Nephron (organoid): ENCODE measurements at regions not wholly inside any gene's neighbourhood (a gene's known extent, or its start where the extent isn't known, plus 50 kb on each side); places are given as distances from the start of the nearest gene placed in this dataset.

Source experiments
- H3K27ac Mint-ChIP-seq, 3 experiments: 2 replicates each; pipeline ENCODE4 v1.8.0; 2020; ENCODE audit warnings: mixed read lengths in 3 of 3, mild to moderate bottlenecking in 2 of 3, moderate library complexity in 1 of 3
- H3K27me3 Mint-ChIP-seq: 2 replicates; pipeline ENCODE4 v1.8.0; 2021; ENCODE audit warnings: low read depth, mild to moderate bottlenecking, moderate library complexity, mixed read lengths
- H3K36me3 Mint-ChIP-seq: 2 replicates; pipeline ENCODE4 v1.8.0; 2020; ENCODE audit warnings: low read depth, mixed read lengths
- H3K4me1 Mint-ChIP-seq: 2 replicates; pipeline ENCODE4 v1.8.0; 2020; ENCODE audit warnings: mixed read lengths
- H3K4me3 Mint-ChIP-seq, 3 experiments: 2 replicates each; pipeline ENCODE4 v1.8.0; 2020; ENCODE audit warnings: mild to moderate bottlenecking in 3 of 3, mixed read lengths in 3 of 3, moderate library complexity in 2 of 3
- H3K9me3 Mint-ChIP-seq: 2 replicates; pipeline ENCODE4 v1.8.0; 2020; ENCODE audit warnings: mixed read lengths
- CTCF ChIP-seq, 3 experiments: fragments of 200-600 bp; sonication (generic); IDR thresholded peaks; one replicate each; pipeline ENCODE4 v1.5.0; 2021; ENCODE audit warnings: antibody characterized with exemption in 3 of 3; ENCODE audit not compliant: unreplicated experiment in 3 of 3

- Mint-ChIP-seq H3K4me3 (no peak overlapping the region), H3K27me3 (no peaks in the 10 kb centered on the region), H3K27ac (no peak overlapping the region), H3K4me1 (peaks cover 4% of the 10 kb centered on the region), H3K36me3 (no peaks in the 10 kb centered on the region), H3K9me3 (peaks cover 5% of the 10 kb centered on the region)
- no peak for TF ChIP-seq CTCF (IDR thresholded peaks at IDR 0.05; ENCODE audit: unreplicated experiment in 3 of 3)
These were observed 965.1 kb upstream of the MIR17HG start for GRCh38 chr13:90382425-90382824.

DNA sequence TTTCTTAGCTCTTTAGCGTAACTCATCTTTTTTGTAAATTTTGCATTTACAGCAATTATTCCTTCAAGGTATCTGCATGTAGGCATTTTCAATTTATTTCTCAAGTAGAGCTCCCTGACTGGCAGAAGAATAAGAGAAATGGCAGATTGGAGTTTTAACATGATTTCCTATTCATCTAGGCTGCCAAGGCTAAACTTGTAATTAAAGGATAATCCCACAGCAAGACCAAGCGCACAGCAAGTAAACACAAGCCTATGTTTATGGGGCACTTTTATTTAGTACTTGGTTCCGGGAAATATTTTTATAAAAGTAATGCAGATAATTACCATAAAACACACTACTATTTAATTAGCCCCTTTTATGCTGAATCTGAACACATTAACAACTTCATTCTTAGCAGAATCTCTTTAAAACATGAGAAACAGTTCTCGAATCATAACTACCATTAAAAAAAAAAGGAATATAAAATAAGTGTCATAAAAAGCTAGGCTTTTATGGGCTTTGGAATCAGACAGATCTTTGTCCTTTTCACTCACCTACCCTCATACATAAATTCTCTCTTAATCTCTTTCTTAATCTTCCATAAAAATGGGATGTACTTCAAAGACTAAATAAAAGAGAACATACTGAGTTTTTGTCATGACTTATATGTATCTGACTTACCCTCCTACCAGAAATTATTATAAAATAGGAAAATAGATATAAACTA is 961.6 kb upstream of the MIR17HG start:
- Mint-ChIP-seq H3K36me3 (no peaks in the 10 kb centered on the region), H3K9me3 (peaks cover 9% of the 10 kb centered on the region), H3K4me1 (peaks cover 4% of the 10 kb centered on the region), H3K4me3 (no peak overlapping the region), H3K27me3 (no peaks in the 10 kb centered on the region), H3K27ac (no peak overlapping the region)
- no peak for TF ChIP-seq CTCF (IDR thresholded peaks at IDR 0.05; ENCODE audit: unreplicated experiment in 3 of 3)

- no peaks in the 10 kb centered on the region for H3K27me3 Mint-ChIP-seq
- no peaks in the 10 kb centered on the region for H3K36me3 Mint-ChIP-seq
- TF ChIP-seq CTCF (IDR thresholded peaks at IDR 0.05; ENCODE audit: unreplicated experiment in 3 of 3) = no peak
- peaks cover under 1% of the 10 kb centered on the region for H3K4me1 Mint-ChIP-seq
- H3K4me3 Mint-ChIP-seq = no peak overlapping the region
- H3K27ac Mint-ChIP-seq = no peak overlapping the region
- peaks cover 9% of the 10 kb centered on the region for H3K9me3 Mint-ChIP-seq
These were observed 958.5 kb upstream of the MIR17HG start for GRCh38 chr13:90388887-90389452.

DNA sequence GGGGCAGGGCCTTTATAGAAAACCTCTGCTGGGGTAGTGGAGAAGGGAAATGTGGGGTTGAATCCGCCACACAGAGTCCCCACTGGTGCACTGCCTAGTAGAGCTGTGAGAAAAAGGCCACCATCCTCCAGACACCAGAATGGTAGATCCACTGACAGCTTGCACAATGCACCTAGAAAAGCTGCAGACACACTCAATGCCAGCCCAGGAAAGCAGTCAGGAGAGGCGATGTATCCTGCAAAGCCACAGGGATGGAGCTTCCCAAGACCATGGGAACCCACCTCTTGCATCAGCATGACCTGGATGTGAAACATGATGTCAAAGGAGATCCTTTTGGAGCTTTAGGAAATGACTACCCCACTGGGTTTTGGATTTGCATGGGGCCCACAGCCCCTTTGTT is 958.0 kb upstream of the MIR17HG start:
- TF ChIP-seq CTCF (IDR thresholded peaks at IDR 0.05; ENCODE audit: unreplicated experiment in 3 of 3) = no peak

DNA sequence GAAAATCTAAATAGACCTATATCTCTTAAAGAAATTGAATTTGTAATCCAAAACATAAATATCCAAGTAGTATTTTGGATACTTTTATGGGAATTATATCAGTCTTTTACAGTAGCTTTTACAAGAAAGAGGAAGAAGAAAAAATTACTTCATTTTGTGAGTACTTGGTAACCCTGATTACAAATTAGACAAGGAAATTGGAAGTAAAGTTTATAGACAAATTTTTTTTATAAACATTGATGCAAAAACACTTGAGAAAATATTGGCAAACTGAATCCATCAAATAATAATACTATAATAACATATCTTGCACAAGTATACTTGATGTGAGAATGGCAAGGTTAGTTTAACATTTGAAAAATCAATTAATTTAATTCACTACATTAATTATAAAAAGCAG is 954.1 kb upstream of the MIR17HG start:
- TF ChIP-seq CTCF (IDR thresholded peaks at IDR 0.05; ENCODE audit: unreplicated experiment in 3 of 3) = no peak
- peaks cover 4% of the 10 kb centered on the region for H3K9me3 Mint-ChIP-seq
- H3K36me3 Mint-ChIP-seq = no peaks in the 10 kb centered on the region
- no peak overlapping the region for H3K27ac Mint-ChIP-seq
- H3K27me3 Mint-ChIP-seq = no peaks in the 10 kb centered on the region
- no peak overlapping the region for H3K4me3 Mint-ChIP-seq
- H3K4me1 Mint-ChIP-seq = no peaks in the 10 kb centered on the region

More for the DNA sequence above, 958.0 kb upstream of the MIR17HG start:
- H3K27ac Mint-ChIP-seq = no peak overlapping the region
- no peak overlapping the region for H3K4me3 Mint-ChIP-seq
- no peaks in the 10 kb centered on the region for H3K27me3 Mint-ChIP-seq
- peaks cover 9% of the 10 kb centered on the region for H3K9me3 Mint-ChIP-seq
- H3K36me3 Mint-ChIP-seq = no peaks in the 10 kb centered on the region
- H3K4me1 Mint-ChIP-seq = no peaks in the 10 kb centered on the region

DNA sequence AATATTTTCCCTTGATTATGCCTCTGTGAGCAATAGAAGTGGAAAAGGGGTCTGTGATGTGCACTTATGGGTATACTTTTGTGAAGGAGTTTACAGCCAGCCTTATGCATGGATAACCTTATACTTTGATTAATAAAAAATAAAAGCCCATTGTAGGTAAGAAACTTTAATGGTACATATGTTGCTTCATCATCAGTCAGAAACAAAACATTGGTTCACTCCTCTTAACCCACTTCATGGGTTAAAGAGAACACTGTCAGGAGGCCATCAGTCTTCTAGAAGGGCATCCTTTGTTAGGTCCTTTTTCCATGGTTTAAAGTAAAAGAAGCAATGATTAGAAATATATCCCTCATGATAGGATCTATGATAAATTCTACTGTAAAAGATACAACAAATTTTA is 952.1 kb upstream of the MIR17HG start:
- Mint-ChIP-seq H3K9me3 (peaks cover 6% of the 10 kb centered on the region), H3K4me3 (no peak overlapping the region), H3K27ac (no peak overlapping the region), H3K36me3 (no peaks in the 10 kb centered on the region), H3K4me1 (no peaks in the 10 kb centered on the region), H3K27me3 (no peaks in the 10 kb centered on the region)
- TF ChIP-seq CTCF (IDR thresholded peaks at IDR 0.05; ENCODE audit: unreplicated experiment in 3 of 3) = no peak
